Lower leg skin (tissue), 4 donors: ENCODE measurements at regions not wholly inside any gene's neighbourhood (a gene's known extent, or its start where the extent isn't known, plus 50 kb on each side); places are given as distances from the start of the nearest gene placed in this dataset.

Source experiments
- DNase-seq, 2 donors: peaks; one replicate each; pipeline ENCODE4 v3.0.0-alpha.2; 2019; ENCODE audit warnings: low spot score in 2 of 2
- H3K4me3 ChIP-seq: fragments of 200-600 bp; sonication (generic); 2 replicates; pipeline ENCODE4 v1.5.1; 2017; ENCODE audit warnings: mild to moderate bottlenecking, low read depth; ENCODE audit not compliant: poor library complexity, severe bottlenecking
- POLR2A ChIP-seq, 2 donors: fragments of 450-650 bp; IDR thresholded peaks; one replicate each; pipeline ENCODE4 v1.6.1; 2016 to 2017; ENCODE audit warnings: antibody characterized with exemption in 2 of 2, mild to moderate bottlenecking in 1 of 2, moderate library complexity in 1 of 2
- WGBS, 2 donors: methylation state at CpG; one replicate each; pipeline ENCODE4 v1.1.5; 2018; 5-methylcytosine and 5-hydroxymethylcytosine counted together
- intact Hi-C: fragments of 100-400 bp; cut with DNase I; formaldehyde crosslinking; loops from one replicate; pipeline ENCODE4 v1.15.0; 2023; ENCODE audit warnings: low total_unique reads
- TF ChIP-seq, protein P1 (sequence below), 3 donors: fragments of 450-650 bp; IDR thresholded peaks; one replicate each; pipeline ENCODE4 v1.5.1; 2016; ENCODE audit warnings: antibody characterized with exemption in 3 of 3, mild to moderate bottlenecking in 3 of 3, moderate library complexity in 2 of 3

DNA sequence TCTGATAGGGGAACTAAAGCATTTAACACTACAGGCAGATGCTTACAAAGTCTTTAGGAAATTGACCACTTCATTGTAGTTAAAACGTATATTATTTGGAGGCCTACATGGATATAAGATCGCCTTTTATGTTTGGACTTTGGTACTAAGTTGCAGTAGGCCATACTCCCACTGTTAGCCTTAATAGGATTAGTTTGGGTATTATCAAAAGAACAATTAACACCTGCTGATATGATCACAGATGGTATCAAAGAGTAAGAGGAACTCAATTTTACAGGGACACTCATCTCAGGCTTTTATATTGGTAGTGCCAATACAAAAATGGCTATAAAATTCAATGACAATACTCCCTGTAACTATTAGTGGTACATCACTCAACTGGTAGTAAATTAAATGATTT is 1183.0 kb downstream of the MAT2B start:
- TF ChIP-seq POLR2A (IDR thresholded peaks at IDR 0.05), result no peak
- TF ChIP-seq, protein P1, sequence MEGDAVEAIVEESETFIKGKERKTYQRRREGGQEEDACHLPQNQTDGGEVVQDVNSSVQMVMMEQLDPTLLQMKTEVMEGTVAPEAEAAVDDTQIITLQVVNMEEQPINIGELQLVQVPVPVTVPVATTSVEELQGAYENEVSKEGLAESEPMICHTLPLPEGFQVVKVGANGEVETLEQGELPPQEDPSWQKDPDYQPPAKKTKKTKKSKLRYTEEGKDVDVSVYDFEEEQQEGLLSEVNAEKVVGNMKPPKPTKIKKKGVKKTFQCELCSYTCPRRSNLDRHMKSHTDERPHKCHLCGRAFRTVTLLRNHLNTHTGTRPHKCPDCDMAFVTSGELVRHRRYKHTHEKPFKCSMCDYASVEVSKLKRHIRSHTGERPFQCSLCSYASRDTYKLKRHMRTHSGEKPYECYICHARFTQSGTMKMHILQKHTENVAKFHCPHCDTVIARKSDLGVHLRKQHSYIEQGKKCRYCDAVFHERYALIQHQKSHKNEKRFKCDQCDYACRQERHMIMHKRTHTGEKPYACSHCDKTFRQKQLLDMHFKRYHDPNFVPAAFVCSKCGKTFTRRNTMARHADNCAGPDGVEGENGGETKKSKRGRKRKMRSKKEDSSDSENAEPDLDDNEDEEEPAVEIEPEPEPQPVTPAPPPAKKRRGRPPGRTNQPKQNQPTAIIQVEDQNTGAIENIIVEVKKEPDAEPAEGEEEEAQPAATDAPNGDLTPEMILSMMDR (IDR thresholded peaks at IDR 0.05), result no peak
- intact Hi-C loops, result no loop called here
- no peak for DNase-seq
- H3K4me3 ChIP-seq, result no peak overlapping the region
- WGBS, 2 donors, result 90% methylated on average over 2 of the region's 2 CpGs

DNA sequence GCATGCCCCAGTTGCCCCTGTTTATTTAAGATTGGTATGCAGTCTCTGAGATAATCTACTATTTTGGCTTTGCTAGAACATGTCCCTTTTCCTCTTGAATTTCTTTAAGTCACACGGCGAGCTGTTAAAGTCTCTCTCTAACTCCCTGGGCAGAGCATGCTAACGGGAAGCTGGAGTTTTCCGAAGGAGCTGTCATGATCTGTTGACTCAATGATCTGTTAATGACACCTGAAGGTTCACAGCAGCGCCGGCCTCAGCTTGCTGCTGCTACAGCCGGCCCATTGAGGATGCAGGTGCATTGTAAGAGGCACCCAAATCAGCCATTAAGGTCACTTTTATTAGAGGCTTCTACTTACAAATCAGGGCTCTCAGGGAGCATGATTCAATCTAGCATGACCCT is 1203.4 kb downstream of the MAT2B start:
- WGBS, 2 donors, result 44 to 55% methylated on average over 7 of the region's 7 CpGs
- no peak for DNase-seq
- no peak overlapping the region for H3K4me3 ChIP-seq
- intact Hi-C loops, result no loop called here
- no peak for TF ChIP-seq POLR2A (IDR thresholded peaks at IDR 0.05)
- TF ChIP-seq, protein P1 (IDR thresholded peaks at IDR 0.05), result no peak

GRCh38 chr5:164713682-164714081 is 1208.3 kb downstream of the MAT2B start:
- intact Hi-C loops, result no loop called here
- no peak for TF ChIP-seq POLR2A (IDR thresholded peaks at IDR 0.05)
- TF ChIP-seq, protein P1 (IDR thresholded peaks at IDR 0.05), result no peak
- DNase-seq, result no peak
- WGBS, 2 donors, result 73 to 82% methylated on average over 2 of the region's 2 CpGs
- H3K4me3 ChIP-seq, result no peak overlapping the region

GRCh38 chr5:164721116-164721515 is 1215.7 kb downstream of the MAT2B start:
- intact Hi-C loops, result no loop called here
- no peak for TF ChIP-seq POLR2A (IDR thresholded peaks at IDR 0.05)
- TF ChIP-seq, protein P1 (IDR thresholded peaks at IDR 0.05), result no peak
- no peak for DNase-seq
- H3K4me3 ChIP-seq, result no peak overlapping the region

DNA sequence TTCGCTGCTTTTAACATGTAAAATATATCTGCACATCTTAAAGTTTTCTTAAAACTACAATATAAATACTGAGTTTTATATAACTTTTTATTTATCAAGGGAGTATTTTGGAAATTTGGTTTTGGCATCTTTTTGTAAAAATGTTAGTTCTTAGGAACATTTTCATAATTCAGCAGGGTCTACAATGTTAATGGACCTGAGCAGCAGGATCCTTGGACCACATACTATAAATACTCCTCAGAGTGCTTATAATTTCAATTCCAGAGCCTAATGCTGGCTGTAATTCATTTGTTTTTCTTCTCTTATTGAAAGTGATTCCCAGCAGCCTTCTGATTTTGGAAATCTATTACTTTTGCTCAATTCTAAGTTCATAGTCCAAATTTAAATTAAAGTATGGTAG is 1216.2 kb downstream of the MAT2B start:
- whole genome bisulfite sequencing, 2 donors, result 87% methylated on average over 1 of the region's 1 CpG
- intact Hi-C loops, result no loop called here
- no peak overlapping the region for H3K4me3 ChIP-seq
- no peak for TF ChIP-seq POLR2A (IDR thresholded peaks at IDR 0.05)
- TF ChIP-seq, protein P1 (IDR thresholded peaks at IDR 0.05), result no peak
- DNase-seq, result no peak

DNA sequence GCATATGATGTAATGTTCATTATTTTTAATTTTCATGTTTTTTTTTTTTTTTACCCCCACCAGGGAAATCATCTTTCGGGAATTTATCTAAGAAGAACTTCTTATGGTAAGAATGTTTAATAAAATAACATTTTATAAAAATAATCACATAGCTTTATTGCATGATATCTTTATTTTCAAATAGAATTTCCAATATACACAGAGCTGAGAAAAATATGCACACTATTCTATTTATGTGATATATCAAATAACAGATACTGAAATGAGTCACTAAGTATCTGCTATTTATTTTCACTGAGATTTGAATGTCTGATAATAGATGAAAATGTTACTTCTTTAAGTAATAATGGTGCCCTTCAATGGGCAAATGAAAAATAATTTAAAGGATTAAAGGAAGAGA is 1217.3 kb downstream of the MAT2B start:
- intact Hi-C loops, result no loop called here
- no peak overlapping the region for H3K4me3 ChIP-seq
- no peak for DNase-seq
- WGBS, 2 donors, result 84% methylated on average over 1 of the region's 1 CpG
- TF ChIP-seq, protein P1 (IDR thresholded peaks at IDR 0.05), result no peak
- no peak for TF ChIP-seq POLR2A (IDR thresholded peaks at IDR 0.05)
